ENCODE measurements at regions not wholly inside any gene's neighbourhood (a gene's known extent, or its start where the extent isn't known, plus 50 kb on each side); places are given as distances from the start of the nearest gene placed in this dataset.
"Not testable (repeated sequence)": the region's sequence is repeated elsewhere in the genome, so short reads cannot be mapped to it uniquely, and the experiment has no call there.

- DNase-seq: no peak
Measured at GRCh38 chr2:199558156-199558555, 100.4 kb upstream of the SATB2 start.

GRCh38 chr2:199556527-199557285, 99.0 kb upstream of the SATB2 start:
- DNase-seq: no peak

GRCh38 chr2:199554026-199554425, 96.3 kb upstream of the SATB2 start:
- DNase-seq: no peak

- DNase-seq: no peak
Measured at GRCh38 chr2:199552141-199552540, 94.4 kb upstream of the SATB2 start.

- DNase-seq: no peak
Measured at GRCh38 chr2:199543606-199544172, 86.0 kb upstream of the SATB2 start.

- DNase-seq: no peak
Measured at GRCh38 chr2:199535445-199536177, 77.9 kb upstream of the SATB2 start.

GRCh38 chr2:199533873-199534272, 76.1 kb upstream of the SATB2 start:
- DNase-seq: not testable (repeated sequence)

- DNase-seq: no peak
Measured at GRCh38 chr2:199527071-199527470, 69.3 kb upstream of the SATB2 start.

- DNase-seq: no peak
Measured at GRCh38 chr2:199524689-199525574, 67.2 kb upstream of the SATB2 start.

- DNase-seq: no peak
Measured at GRCh38 chr2:199509403-199509802, 51.7 kb upstream of the SATB2 start.

All from fibroblast of skin of abdomen (primary cell).